A673 (cell line): ENCODE measurements at regions not wholly inside any gene's neighbourhood (a gene's known extent, or its start where the extent isn't known, plus 50 kb on each side); places are given as distances from the start of the nearest gene placed in this dataset.

Experiments
- BruUV-seq: library from RNA; stranded (reverse); fragments of 400-500 nt; replicated peaks from 2 replicates; lab custom pipeline; 2021; lab: Mats Ljungman, UMichigan
- CTCF ChIA-PET: fragments of 300-600 bp; sonication (Branson Sonifier 250); formaldehyde crosslinking; loops from one replicate; lab custom pipeline; 2022; ENCODE audit warnings: antibody characterized with exemption; lab: Charles Lee
- POLR2A ChIA-PET: fragments of 300-600 bp; sonication (Branson Sonifier 250); formaldehyde crosslinking; loops from one replicate; lab custom pipeline; 2022; ENCODE audit warnings: antibody characterized with exemption; ENCODE audit not compliant: low non-redundant PET; lab: Charles Lee
- DNase-seq: peaks from one replicate; pipeline ENCODE4 v3.0.0-alpha.2; 2015; ENCODE audit warnings: low spot score
- H3K27ac ChIP-seq: fragments of 200-600 bp; sonication (generic); 2 replicates; pipeline ENCODE4 v1.5.1; 2016; ENCODE audit warnings: mixed run types, low read depth, mild to moderate bottlenecking, mixed read lengths, antibody characterized with exemption, low read length; ENCODE audit not compliant: poor library complexity, severe bottlenecking
- H3K27me3 ChIP-seq: fragments of 200-600 bp; sonication (generic); replicated peaks from 2 replicates; pipeline ENCODE4 v1.6.1; 2017; ENCODE audit warnings: mixed run types, low read depth, mild to moderate bottlenecking, mixed read lengths, antibody characterized with exemption, low read length; ENCODE audit not compliant: insufficient read depth, poor library complexity
- H3K36me3 ChIP-seq: fragments of 200-600 bp; sonication (generic); 2 replicates; pipeline ENCODE4 v1.6.1; 2016; ENCODE audit warnings: mixed run types, mild to moderate bottlenecking, mixed read lengths, antibody characterized with exemption, low read length; ENCODE audit not compliant: insufficient read depth, poor library complexity, severe bottlenecking
- H3K4me1 ChIP-seq: fragments of 200-600 bp; sonication (generic); 2 replicates; pipeline ENCODE4 v1.6.1; 2017; ENCODE audit warnings: mixed run types, mild to moderate bottlenecking, mixed read lengths, antibody characterized with exemption, low read length; ENCODE audit not compliant: insufficient read depth, poor library complexity, severe bottlenecking
- H3K4me3 ChIP-seq: fragments of 200-600 bp; sonication (generic); 2 replicates; pipeline ENCODE4 v1.5.1; 2016; ENCODE audit warnings: low read depth, mixed run types, mild to moderate bottlenecking, mixed read lengths, low read length; ENCODE audit not compliant: poor library complexity, severe bottlenecking
- H3K9me3 ChIP-seq: fragments of 200-600 bp; sonication (generic); 2 replicates; pipeline ENCODE4 v1.6.1; 2016; ENCODE audit warnings: mixed run types, low read depth, mild to moderate bottlenecking, mixed read lengths, antibody characterized with exemption, low read length; ENCODE audit not compliant: poor library complexity, severe bottlenecking
- EZH2 ChIP-seq: fragments of 200-600 bp; sonication (generic); IDR thresholded peaks from 2 replicates; pipeline ENCODE4 v1.6.1; 2017; ENCODE audit warnings: borderline replicate concordance, low read depth, mild to moderate bottlenecking, mixed read lengths, antibody characterized with exemption, low read length; ENCODE audit not compliant: poor library complexity, severe bottlenecking
- intact Hi-C: fragments of 100-400 bp; cut with micrococcal nuclease; formaldehyde crosslinking; loops from one replicate; pipeline ENCODE4 v1.10.0; 2022; ENCODE audit not compliant: unreplicated experiment
- TF ChIP-seq, protein P1 (sequence below): fragments of 300-800, 200-600 bp; sonication (generic); conservative IDR thresholded peaks from 2 replicates; pipeline ENCODE4 v1.5.1; 2017; ENCODE audit warnings: low read depth, mild to moderate bottlenecking, antibody characterized with exemption, low read length, moderate library complexity, mixed read lengths

DNA sequence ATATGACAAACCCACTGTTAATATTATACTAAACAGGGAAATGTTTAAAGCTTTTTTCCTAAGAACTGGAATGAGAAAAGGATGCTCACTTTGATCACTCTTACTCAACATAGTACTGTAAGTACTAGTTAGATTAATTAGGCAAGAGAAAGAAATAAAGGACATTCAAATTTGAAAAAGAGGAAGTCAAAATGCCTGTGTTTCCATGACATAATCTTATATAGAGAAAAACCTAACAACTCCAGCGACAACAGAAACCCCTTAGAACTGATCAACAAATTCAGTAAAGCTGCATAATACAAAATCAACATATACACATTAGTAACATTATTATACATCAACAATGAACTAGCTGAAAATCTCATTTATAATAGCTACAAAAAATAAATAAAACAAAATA, 200.6 kb upstream of the ROBO1 start:
- TF ChIP-seq, protein P1, sequence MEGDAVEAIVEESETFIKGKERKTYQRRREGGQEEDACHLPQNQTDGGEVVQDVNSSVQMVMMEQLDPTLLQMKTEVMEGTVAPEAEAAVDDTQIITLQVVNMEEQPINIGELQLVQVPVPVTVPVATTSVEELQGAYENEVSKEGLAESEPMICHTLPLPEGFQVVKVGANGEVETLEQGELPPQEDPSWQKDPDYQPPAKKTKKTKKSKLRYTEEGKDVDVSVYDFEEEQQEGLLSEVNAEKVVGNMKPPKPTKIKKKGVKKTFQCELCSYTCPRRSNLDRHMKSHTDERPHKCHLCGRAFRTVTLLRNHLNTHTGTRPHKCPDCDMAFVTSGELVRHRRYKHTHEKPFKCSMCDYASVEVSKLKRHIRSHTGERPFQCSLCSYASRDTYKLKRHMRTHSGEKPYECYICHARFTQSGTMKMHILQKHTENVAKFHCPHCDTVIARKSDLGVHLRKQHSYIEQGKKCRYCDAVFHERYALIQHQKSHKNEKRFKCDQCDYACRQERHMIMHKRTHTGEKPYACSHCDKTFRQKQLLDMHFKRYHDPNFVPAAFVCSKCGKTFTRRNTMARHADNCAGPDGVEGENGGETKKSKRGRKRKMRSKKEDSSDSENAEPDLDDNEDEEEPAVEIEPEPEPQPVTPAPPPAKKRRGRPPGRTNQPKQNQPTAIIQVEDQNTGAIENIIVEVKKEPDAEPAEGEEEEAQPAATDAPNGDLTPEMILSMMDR: no peak
- no peak for TF ChIP-seq EZH2
- intact Hi-C loops: no loop called here
- POLR2A ChIA-PET: no interaction called here
- no peaks in the 10 kb centered on the region for H3K27me3 ChIP-seq
- DNase-seq: no peak
- no peak overlapping the region for H3K27ac ChIP-seq
- no peaks in the 10 kb centered on the region for H3K36me3 ChIP-seq
- no TSS peak for BruUV-seq
- CTCF ChIA-PET: no interaction called here
- H3K9me3 ChIP-seq: peaks cover 5% of the 10 kb centered on the region
- H3K4me1 ChIP-seq: no peaks in the 10 kb centered on the region
- no peak overlapping the region for H3K4me3 ChIP-seq

DNA sequence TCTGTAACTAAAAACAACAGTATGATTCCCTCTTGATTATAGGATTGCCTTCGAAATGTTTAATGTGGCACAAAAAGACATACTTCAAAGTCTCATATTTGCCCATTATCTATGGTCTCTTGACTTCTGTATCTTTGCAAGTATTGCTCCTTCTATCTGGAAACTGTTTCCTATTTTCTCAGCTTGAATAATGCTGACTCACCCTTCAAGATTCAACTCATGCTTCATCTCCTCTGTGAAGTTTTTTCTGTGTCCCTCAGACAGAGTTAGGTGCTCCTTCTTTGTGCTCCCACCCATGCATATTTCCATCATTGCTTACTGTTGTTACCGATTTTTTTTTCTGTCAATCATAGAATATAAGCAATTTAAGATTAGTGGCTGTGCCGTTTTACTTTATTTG, 192.8 kb upstream of the ROBO1 start:
- POLR2A ChIA-PET: no interaction called here
- TF ChIP-seq EZH2: no peak
- TF ChIP-seq, protein P1: no peak
- Histone ChIP-seq H3K27me3 (no peaks in the 10 kb centered on the region), H3K36me3 (no peaks in the 10 kb centered on the region), H3K4me3 (no peak overlapping the region), H3K27ac (no peak overlapping the region), H3K4me1 (no peaks in the 10 kb centered on the region), H3K9me3 (peaks cover 7% of the 10 kb centered on the region)
- intact Hi-C loops: no loop called here
- no peak for DNase-seq
- no TSS peak for BruUV-seq
- CTCF ChIA-PET: no interaction called here

DNA sequence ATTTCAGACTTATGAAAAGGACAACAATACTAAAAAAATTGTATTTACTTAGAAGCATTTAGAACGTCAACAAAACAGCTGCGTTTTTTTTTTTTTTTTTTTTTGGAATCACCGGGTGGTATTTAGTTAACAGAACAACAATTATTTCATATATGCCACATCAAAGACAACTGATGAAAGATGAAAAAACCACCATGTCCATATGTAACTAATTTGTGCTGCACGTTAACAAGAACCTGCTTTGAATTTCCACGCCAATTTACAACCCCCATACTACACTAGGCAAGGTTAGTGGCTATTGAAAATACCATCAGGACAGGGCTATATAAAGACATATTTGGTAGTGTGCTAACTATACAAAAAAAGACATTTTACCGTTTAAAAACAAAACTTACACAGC, 189.3 kb upstream of the ROBO1 start:
- TF ChIP-seq, protein P1: no peak
- no peak for TF ChIP-seq EZH2
- BruUV-seq: no TSS peak
- no peak overlapping the region for H3K4me3 ChIP-seq
- H3K9me3 ChIP-seq: no peaks in the 10 kb centered on the region
- no peaks in the 10 kb centered on the region for H3K27me3 ChIP-seq
- DNase-seq: no peak
- ChIA-PET CTCF (no interaction called here), POLR2A (no interaction called here)
- no peak overlapping the region for H3K27ac ChIP-seq
- H3K36me3 ChIP-seq: no peaks in the 10 kb centered on the region
- no peaks in the 10 kb centered on the region for H3K4me1 ChIP-seq
- intact Hi-C loops: no loop called here
